MM.1S (cell line): ENCODE measurements at regions not wholly inside any gene's neighbourhood (a gene's known extent, or its start where the extent isn't known, plus 50 kb on each side); places are given as distances from the start of the nearest gene placed in this dataset.

Experiments used
- CTCF ChIP-seq: fragments of 300-600 bp; sonication (generic); IDR thresholded peaks from 2 replicates; pipeline ENCODE4 v1.5.1; 2016; ENCODE audit warnings: antibody characterized with exemption, low read length, mixed read lengths
- EZH2 ChIP-seq: fragments of 300-600 bp; sonication (generic); optimal IDR thresholded peaks from 2 replicates; pipeline ENCODE3; 2017; ENCODE audit warnings: low read depth, mild to moderate bottlenecking, antibody characterized with exemption, low read length, mixed read lengths

- TF ChIP-seq EZH2 (no peak), CTCF (no peak)
Observed at GRCh38 chr1:174080819-174081218, 58.7 kb upstream of the RC3H1 start.
